Right lobe of liver (tissue), 4 donors: ENCODE measurements at regions not wholly inside any gene's neighbourhood (a gene's known extent, or its start where the extent isn't known, plus 50 kb on each side); places are given as distances from the start of the nearest gene placed in this dataset.

Experiments
- POLR2A ChIP-seq: fragments of 450-650 bp; IDR thresholded peaks from one replicate; pipeline ENCODE4 v1.6.1; 2017; ENCODE audit warnings: antibody characterized with exemption, mild to moderate bottlenecking
- TF ChIP-seq, protein P1 (sequence below), 4 donors: fragments of 200-600 bp in 3 of 4; fragments of 450-650 bp in 1 of 4; IDR thresholded peaks; one replicate each; pipeline versions ENCODE4 v1.5.1 to v1.8.0; 2016 to 2022; ENCODE audit warnings: antibody characterized with exemption in 4 of 4, mild to moderate bottlenecking in 2 of 4
- donor health status: DM: no; HTN: no; CAD: no.
- donor health status: DM: no; HTN: no; CAD: no.
- donor health status: DM: no; HTN: yes; CAD: no.

DNA sequence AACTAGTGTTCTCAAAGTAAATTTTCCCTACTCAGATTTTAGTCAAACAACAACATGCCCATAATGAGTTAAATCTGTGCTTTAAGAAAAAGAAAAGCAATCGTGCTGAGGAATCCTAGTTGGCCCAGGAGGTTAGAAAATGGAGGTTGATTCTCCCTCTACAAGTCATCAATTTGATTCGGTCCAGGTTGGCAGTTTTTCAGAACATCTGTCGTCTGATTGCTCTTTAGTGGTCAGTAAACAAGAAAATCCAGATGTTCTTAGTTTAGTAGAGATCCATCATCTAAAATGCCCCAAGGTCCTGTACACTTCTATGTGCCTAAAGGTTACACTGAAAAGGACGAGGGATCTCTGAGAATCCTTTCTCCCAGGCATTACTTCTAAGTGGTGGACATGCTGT lies 659.2 kb downstream of the MTRR start:
- TF ChIP-seq, protein P1, sequence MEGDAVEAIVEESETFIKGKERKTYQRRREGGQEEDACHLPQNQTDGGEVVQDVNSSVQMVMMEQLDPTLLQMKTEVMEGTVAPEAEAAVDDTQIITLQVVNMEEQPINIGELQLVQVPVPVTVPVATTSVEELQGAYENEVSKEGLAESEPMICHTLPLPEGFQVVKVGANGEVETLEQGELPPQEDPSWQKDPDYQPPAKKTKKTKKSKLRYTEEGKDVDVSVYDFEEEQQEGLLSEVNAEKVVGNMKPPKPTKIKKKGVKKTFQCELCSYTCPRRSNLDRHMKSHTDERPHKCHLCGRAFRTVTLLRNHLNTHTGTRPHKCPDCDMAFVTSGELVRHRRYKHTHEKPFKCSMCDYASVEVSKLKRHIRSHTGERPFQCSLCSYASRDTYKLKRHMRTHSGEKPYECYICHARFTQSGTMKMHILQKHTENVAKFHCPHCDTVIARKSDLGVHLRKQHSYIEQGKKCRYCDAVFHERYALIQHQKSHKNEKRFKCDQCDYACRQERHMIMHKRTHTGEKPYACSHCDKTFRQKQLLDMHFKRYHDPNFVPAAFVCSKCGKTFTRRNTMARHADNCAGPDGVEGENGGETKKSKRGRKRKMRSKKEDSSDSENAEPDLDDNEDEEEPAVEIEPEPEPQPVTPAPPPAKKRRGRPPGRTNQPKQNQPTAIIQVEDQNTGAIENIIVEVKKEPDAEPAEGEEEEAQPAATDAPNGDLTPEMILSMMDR (IDR thresholded peaks at IDR 0.05) = no peak
- no peak for TF ChIP-seq POLR2A
